ENCODE measurements at regions not wholly inside any gene's neighbourhood (a gene's known extent, or its start where the extent isn't known, plus 50 kb on each side); places are given as distances from the start of the nearest gene placed in this dataset.

- TF ChIP-seq, protein P1, sequence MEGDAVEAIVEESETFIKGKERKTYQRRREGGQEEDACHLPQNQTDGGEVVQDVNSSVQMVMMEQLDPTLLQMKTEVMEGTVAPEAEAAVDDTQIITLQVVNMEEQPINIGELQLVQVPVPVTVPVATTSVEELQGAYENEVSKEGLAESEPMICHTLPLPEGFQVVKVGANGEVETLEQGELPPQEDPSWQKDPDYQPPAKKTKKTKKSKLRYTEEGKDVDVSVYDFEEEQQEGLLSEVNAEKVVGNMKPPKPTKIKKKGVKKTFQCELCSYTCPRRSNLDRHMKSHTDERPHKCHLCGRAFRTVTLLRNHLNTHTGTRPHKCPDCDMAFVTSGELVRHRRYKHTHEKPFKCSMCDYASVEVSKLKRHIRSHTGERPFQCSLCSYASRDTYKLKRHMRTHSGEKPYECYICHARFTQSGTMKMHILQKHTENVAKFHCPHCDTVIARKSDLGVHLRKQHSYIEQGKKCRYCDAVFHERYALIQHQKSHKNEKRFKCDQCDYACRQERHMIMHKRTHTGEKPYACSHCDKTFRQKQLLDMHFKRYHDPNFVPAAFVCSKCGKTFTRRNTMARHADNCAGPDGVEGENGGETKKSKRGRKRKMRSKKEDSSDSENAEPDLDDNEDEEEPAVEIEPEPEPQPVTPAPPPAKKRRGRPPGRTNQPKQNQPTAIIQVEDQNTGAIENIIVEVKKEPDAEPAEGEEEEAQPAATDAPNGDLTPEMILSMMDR (IDR thresholded peaks at IDR 0.05; ENCODE audit: low read depth, low read length) = no peak
- TF ChIP-seq POLR2A (IDR thresholded peaks at IDR 0.05; ENCODE audit: extremely low read depth, insufficient read length) = no peak
- TF ChIP-seq MYC (IDR thresholded peaks at IDR 0.05; ENCODE audit: low read depth, low read length) = no peak
These were observed 454.5 kb downstream of the SUCLA2 start for GRCh38 chr13:47546391-47547225.

All from NB4 (cell line).